NCI-H2227 (cell line): ENCODE measurements at regions not wholly inside any gene's neighbourhood (a gene's known extent, or its start where the extent isn't known, plus 50 kb on each side); places are given as distances from the start of the nearest gene placed in this dataset.
"Not testable (repeated sequence)": the region's sequence is repeated elsewhere in the genome, so short reads cannot be mapped to it uniquely, and the experiment has no call there.

Source experiments
- DNase-seq: peaks from one replicate; lab custom pipeline; 2025; ENCODE audit not compliant: unreplicated experiment; lab: John Stamatoyannopoulos, UW

DNA sequence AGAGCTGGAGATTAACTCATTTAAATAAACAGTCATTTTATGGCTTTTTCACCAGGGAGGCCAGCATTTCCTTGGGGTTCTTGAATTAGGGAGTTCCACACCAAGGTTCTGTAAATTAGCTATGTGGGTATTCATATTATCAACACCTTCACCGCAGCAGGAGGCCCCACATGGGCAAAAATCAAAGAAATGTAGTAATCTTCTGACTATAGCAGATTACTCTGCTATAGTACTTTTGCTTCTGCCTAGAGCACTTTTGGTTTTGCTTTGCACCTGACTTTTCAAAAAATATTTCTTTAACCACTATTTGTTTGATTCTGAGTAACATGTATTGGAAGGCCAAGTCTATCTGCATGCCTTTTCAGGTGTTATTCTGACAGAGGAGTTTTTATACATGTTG, 108.6 kb upstream of the POMZP3 start:
- not testable (repeated sequence) for DNase-seq

DNA sequence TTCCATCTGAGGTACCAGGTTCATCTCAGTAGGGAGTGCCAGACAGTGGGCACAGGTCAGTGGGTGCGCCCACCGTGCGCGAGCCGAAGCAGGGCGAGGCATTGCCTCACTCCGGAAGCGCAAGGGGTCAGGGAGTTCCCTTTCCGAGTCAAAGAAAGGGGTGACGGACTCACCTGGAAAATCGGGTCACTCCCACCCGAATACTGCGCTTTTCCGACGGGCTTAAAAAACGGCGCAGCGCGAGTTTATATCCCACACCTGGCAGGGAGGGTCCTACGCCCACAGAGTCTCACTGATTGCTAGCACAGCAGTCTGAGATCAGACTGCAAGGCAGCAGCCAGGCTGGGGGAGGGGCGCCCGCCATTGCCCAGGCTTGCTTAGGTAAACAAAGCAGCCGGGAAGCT, 101.5 kb upstream of the POMZP3 start:
- not testable (repeated sequence) for DNase-seq

DNA sequence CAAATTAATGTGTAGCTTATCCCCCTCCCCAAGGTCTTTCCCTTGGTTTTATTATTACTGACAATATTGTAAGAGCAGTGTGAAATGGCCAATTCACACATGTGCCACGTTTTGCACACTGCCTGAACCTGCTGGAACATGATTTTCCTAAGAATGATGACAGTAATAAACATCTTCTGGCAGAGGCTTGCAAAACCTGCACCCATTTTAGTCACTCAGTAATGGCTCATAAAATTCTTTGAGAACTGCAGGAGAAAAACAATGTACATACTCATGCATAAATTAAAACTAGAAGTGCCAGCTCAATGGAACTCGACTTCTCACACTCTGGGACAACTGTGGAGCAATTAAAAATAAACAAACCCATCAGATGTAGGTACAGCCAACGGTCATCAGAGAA, 96.8 kb upstream of the POMZP3 start:
- DNase-seq, result not testable (repeated sequence)

DNA sequence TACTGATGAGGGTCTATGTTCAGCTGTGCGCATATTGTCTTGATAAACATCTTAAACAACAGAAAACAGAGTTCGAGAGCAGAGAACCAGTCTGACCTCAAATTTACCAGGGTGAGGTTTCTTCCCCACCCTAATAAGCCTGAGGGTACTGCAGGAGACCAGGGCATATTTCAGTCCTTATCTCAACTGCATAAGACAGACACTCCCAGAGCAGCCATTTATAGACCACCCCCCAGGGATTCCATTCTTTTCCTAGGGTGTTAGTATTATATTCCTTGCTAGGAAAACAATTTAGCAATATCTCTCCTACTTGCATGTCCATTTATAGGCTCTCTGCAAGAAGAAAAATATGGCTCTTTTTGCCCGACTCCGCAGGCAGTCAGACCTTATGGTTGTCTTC, 89.5 kb upstream of the POMZP3 start:
- DNase-seq, result not testable (repeated sequence)

DNA sequence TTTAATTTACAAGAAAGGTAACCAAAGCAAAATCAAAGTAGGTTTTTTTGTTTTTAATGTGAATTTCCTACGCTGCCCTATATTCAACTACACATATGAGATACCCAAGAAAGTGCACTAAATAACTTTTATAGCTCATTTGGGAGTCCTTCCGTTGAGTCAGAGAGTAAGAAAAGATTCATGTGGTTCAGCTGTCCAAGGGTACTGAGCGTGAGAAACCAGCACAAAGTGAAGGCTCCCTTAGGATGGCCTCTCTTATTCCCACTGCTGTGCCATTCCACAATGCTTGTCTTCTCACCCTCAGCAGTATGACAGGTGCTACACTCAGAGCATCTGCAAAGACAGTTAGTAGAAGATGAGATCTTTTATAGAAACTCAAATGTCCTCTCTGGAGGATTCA, 85.8 kb upstream of the POMZP3 start:
- not testable (repeated sequence) for DNase-seq

DNA sequence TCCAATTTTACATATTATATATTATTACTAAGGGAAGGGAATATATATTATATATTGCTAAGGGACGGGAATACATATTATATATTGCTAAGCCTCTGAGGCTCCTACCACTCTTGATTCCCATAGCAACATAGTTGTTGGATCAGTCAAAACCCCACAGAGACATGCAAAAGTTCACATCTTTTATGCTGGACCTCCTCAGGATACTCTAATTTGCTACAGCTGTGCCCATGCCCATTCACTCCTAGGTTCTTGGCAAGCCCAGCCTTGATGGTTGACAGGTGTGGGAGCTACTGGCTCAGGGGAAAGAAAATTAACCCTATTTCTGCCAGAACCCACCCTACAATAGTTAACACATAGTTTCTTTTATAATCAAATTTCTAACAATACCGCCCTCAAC, 84.6 kb upstream of the POMZP3 start:
- peak; percentile 2 for DNase-seq

DNA sequence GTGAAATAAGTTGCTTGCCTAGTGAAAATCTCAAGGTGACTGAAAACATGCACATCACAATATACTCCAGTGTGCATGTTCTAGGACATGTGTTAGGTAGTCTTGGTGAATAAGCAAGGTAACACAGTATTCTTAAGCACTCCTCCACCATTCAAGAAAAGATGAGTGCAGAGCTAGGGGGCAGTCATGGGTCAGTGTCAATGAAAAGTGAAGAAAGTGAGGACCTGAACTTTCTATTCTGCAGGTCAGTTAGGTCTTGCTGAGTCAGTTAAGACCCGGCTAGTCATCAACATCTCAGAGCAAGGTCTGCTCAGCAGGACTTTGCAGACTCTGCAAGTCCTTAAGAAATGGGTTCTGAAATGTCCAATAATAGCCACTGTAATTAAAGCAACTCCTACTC, 82.6 kb upstream of the POMZP3 start:
- DNase-seq, result not testable (repeated sequence)

DNA sequence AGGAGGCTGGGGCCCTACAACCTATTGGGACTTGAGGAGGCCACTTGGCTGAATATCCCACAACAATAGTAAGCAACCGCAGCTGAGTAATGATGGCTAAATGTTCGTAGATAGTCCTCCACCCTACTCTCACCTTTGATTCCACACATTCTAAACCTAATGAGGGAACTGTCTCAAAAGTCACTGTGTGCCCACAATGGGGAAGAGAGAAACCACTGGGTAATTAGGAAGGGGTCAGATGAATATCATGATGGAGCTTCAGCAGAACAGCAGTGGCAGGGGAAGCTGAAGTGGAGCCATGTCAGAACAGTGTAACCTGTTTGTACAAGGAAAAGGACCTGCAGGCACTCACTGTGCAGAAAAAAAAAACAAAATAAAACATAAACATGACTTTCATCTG, 81.4 kb upstream of the POMZP3 start:
- not testable (repeated sequence) for DNase-seq

DNA sequence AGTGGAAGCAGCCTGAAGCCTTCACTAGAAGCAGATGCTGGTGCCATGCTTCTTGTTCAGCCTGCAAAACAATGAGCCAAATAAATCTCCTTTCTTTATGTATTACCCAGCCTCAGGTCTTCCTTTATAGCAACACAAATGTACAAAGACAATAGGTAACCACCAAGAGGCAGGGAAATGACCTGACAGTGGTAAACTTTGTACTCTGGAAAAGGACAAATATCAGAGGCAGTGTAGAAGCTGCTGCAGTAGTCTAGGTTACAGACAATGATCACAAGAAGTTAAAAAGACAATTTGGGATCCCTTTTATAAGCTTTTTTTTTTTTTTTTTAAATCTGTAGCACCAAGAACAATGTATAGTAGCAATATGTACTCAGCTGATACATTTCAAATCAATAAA, 76.7 kb upstream of the POMZP3 start:
- not testable (repeated sequence) for DNase-seq

DNA sequence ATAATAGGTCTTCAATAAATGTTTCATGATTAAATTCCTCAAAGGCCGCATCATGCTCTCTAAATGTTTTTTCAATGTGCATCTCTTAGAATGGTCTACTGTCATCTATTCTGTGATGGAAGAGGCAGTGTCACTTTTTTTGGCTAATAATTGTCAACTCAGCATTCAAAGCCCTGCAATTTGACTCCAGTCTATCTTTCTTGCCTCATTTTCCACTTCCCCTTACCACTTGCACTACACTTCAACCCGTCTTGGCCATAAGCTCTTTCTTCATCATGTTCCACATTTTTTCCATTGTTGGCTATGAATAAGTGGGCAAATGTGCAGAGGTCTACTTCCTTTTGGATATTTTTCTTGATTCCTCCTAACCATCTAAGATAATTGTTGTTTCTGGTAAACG, 59.2 kb upstream of the POMZP3 start:
- DNase-seq, result not testable (repeated sequence)

DNA sequence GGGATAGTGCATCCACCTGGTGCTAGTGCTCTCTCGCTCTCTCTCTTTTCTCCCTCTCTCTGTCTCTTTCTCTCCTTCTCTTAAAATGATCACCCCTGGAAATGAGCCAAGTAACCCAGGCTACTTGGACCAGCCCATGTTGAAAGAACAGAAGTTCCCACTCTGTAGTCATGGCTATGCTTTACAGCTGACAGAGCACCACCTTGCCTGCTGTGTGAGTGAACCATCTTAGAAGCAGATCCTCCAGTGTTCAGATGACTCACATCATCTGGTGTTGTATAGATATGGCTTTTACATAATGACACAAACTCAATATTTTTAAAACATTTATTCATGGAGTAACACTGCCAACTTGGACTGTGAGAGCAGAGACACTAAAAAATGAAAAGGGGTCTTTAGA, 57.7 kb upstream of the POMZP3 start:
- not testable (repeated sequence) for DNase-seq

DNA sequence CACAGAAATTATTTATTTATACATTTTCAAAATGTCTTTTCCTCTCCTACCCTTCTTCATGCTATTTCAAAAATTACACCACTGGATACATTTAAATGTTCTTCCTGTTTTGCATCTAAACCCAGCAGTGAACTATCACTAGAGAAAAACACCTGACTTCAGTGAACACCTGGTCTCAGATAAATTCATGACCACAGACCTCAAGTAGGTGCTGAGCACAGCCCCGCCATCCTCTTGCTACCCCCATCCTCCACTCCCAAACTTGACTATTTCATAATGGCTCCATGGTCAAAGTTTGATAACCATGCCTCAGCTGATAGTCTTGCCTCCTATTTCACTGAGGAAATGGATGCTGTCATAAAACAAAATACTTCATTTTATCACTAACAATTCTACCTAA, 56.6 kb upstream of the POMZP3 start:
- DNase-seq, result not testable (repeated sequence)

DNA sequence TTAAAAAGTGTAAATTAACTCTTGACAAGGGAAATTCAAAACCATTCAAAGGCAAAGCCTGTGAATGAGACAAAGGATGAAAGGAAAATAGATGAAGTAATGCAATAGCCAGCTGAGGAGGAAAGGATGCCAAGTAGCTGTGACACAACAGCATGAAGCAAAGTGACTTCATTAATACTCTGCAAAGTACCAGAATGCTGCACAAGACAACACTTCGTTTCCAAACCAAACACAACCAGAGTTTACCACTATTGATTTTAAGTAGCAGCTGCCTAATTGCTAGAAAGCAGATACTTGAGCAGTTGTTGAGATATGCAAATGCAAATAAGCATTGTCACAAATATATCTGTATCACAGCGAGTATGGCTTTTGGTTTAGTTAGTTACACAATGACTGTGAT, 54.7 kb upstream of the POMZP3 start:
- not testable (repeated sequence) for DNase-seq

DNA sequence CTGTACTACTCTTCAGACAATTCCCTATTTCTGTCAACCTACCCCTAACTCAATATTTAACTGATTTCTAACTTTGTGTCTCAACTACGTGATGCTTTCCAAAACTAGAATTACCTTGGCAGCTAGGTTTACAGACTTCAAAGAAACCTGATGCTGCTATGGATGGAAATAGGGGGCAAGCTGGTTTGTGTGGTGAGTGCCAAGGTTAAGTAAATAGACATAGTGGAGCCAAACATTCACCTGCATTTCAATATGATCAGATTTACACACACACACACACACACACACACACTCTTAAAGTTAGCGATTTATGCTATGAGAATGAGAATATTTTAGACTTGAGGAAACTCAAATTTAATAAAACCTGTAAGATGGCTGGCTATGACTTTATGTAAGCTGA, 52.1 kb upstream of the POMZP3 start:
- not testable (repeated sequence) for DNase-seq

DNA sequence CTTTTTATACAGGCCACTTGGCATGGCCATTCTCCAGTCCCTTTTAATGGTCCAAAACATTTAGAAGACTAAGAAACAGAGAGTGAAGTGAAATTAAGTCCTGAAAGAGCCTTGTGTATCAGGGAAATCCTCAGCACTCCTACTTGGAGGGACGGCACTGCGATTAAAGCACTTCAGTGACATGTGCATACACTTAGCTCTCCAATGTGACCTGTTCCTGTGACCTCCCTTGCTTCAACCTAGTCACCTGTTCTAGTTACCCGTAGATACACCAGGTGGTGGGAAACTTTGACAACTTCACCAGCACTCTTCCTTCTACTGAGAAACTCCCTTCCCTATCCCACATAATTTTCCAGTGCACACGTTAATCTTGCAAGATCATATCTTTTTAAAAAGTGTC, 51.4 kb upstream of the POMZP3 start:
- not testable (repeated sequence) for DNase-seq

DNA sequence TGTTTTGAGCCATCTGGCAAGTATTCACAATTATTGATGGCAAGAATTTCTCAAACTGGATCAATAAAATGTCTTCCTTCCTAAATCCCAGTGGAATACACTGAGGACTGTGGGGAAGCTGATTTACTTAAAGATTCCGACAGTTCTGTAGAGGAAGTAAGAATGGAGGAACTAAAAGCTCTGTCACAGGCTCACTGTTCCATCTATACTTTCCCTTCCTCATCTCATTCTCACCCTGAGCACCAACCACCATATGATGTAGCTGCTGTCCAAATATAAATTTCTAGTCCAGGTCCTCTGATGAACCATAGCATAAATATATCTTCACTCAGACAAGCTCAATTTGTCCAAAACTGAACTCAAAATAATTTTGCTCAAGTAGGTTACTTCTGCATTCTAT, 49.8 kb upstream of the POMZP3 start:
- DNase-seq, result not testable (repeated sequence)
